IMR-90 (cell line): ENCODE measurements at regions not wholly inside any gene's neighbourhood (a gene's known extent, or its start where the extent isn't known, plus 50 kb on each side); places are given as distances from the start of the nearest gene placed in this dataset.
A peak's percentile ranks its signal among the peaks of the same experiment; 100 is the strongest.

ENCODE experiments used
- ATAC-seq: fragments of 200-7000 bp; cut with Tn5 transposase; 2 replicates; pipeline ENCODE4 v1.9.1; 2020; ENCODE audit warnings: low read depth, mild to moderate bottlenecking, moderate library complexity
- BruUV-seq: library from RNA; stranded (reverse); fragments of 400-500 nt; replicated peaks from 2 replicates; lab custom pipeline; 2021; lab: Mats Ljungman, UMichigan
- CTCF ChIA-PET: fragments of 300-600 bp; formaldehyde crosslinking; extraction: SDS; loops from one replicate; lab custom pipeline; 2021; ENCODE audit warnings: antibody characterized with exemption; lab: Yijun Ruan, JAX
- POLR2A ChIA-PET: fragments of 300-600 bp; sonication (Branson Sonifier 250); formaldehyde crosslinking; loops from one replicate; lab custom pipeline; 2022; ENCODE audit warnings: antibody characterized with exemption; ENCODE audit not compliant: unreplicated experiment; lab: Charles Lee
- DNase-seq: peaks from one replicate; pipeline ENCODE4 v3.0.0; 2013
- H2AFZ ChIP-seq: replicated peaks from 2 replicates; pipeline ENCODE3; 2013; ENCODE audit warnings: low read length, mild to moderate bottlenecking; ENCODE audit not compliant: poor library complexity
- H2AK5ac ChIP-seq: 2 replicates; pipeline ENCODE4 v1.6.1; 2013; ENCODE audit warnings: low read depth, low read length, inconsistent platforms
- H2AK9ac ChIP-seq: replicated peaks from 2 replicates; pipeline ENCODE3; 2013; ENCODE audit warnings: mild to moderate bottlenecking, low read depth, low read length, moderate library complexity; ENCODE audit not compliant: poor library complexity
- H2BK120ac ChIP-seq: 2 replicates; pipeline ENCODE4 v1.6.1; 2013; ENCODE audit warnings: low read depth, low read length, inconsistent platforms
- H2BK15ac ChIP-seq: 3 replicates; pipeline ENCODE4 v1.6.1; 2013; ENCODE audit warnings: low read depth, low read length, inconsistent platforms
- H2BK20ac ChIP-seq: 2 replicates; pipeline ENCODE4 v1.6.1; 2013; ENCODE audit warnings: low read depth, mild to moderate bottlenecking, inconsistent platforms, low read length, moderate library complexity
- H2BK5ac ChIP-seq: 2 replicates; pipeline ENCODE4 v1.6.1; 2013; ENCODE audit warnings: mild to moderate bottlenecking, low read depth, low read length, inconsistent platforms; ENCODE audit not compliant: poor library complexity, severe bottlenecking
- H3K14ac ChIP-seq: replicated peaks from 2 replicates; pipeline ENCODE4 v1.6.1; 2013; ENCODE audit warnings: low read depth, low read length, inconsistent platforms
- H3K18ac ChIP-seq: 2 replicates; pipeline ENCODE4 v1.6.1; 2013; ENCODE audit warnings: low read depth, low read length, control low read depth
- H3K23ac ChIP-seq: 2 replicates; pipeline ENCODE4 v1.6.1; 2013; ENCODE audit warnings: low read depth, low read length, inconsistent platforms
- H3K27ac ChIP-seq: 2 replicates; pipeline ENCODE4 v1.5.1; 2013; ENCODE audit warnings: mild to moderate bottlenecking, control low read depth, low read length; ENCODE audit not compliant: insufficient read depth
- H3K27me3 ChIP-seq: 2 replicates; pipeline ENCODE4 v1.6.1; 2013; ENCODE audit warnings: low read length; ENCODE audit not compliant: control insufficient read depth, insufficient read depth
- H3K36me3 ChIP-seq: 2 replicates; pipeline ENCODE4 v1.6.1; 2013; ENCODE audit warnings: low read length, mixed read lengths; ENCODE audit not compliant: control insufficient read depth, insufficient read depth
- H3K4ac ChIP-seq: 2 replicates; pipeline ENCODE4 v1.6.1; 2013; ENCODE audit warnings: low read depth, low read length, inconsistent platforms
- H3K4me1 ChIP-seq: 2 replicates; pipeline ENCODE4 v1.6.1; 2013; ENCODE audit warnings: low read length, mixed read lengths; ENCODE audit not compliant: control insufficient read depth, insufficient read depth
- H3K4me2 ChIP-seq: 2 replicates; pipeline ENCODE4 v1.6.1; 2013; ENCODE audit warnings: low read depth, mild to moderate bottlenecking, control low read depth, low read length, moderate library complexity
- H3K4me3 ChIP-seq: 2 replicates; pipeline ENCODE4 v1.5.1; 2013; ENCODE audit warnings: low read depth, mild to moderate bottlenecking, control low read depth, low read length, moderate library complexity; ENCODE audit not compliant: insufficient read depth
- H3K56ac ChIP-seq: 2 replicates; pipeline ENCODE4 v1.6.1; 2013; ENCODE audit warnings: low read length, inconsistent platforms; ENCODE audit not compliant: insufficient read depth; ENCODE audit errors: extremely low read depth
- H3K79me1 ChIP-seq, 2 experiments: 2 replicates each; pipeline ENCODE4 v1.6.1; 2013; ENCODE audit warnings: low read length in 2 of 2, inconsistent platforms in 1 of 2, low read depth in 1 of 2
- H3K9ac ChIP-seq: 2 replicates; pipeline ENCODE4 v1.6.1; 2013; ENCODE audit warnings: low read depth, low read length, control low read depth
- H3K9me1 ChIP-seq: 2 replicates; pipeline ENCODE4 v1.6.1; 2013; ENCODE audit warnings: low read length, inconsistent platforms; ENCODE audit not compliant: insufficient read depth
- H3K9me3 ChIP-seq: 2 replicates; pipeline ENCODE4 v1.6.1; 2013; ENCODE audit warnings: low read length; ENCODE audit not compliant: control insufficient read depth, insufficient read depth
- H4K20me1 ChIP-seq: 2 replicates; pipeline ENCODE4 v1.6.1; 2013; ENCODE audit warnings: low read length, inconsistent platforms; ENCODE audit not compliant: insufficient read depth
- H4K5ac ChIP-seq: 2 replicates; pipeline ENCODE4 v1.6.1; 2013; ENCODE audit warnings: mild to moderate bottlenecking, low read depth, low read length, control low read depth
- H4K8ac ChIP-seq, 2 experiments: 2 replicates each; pipeline ENCODE4 v1.6.1; 2013; ENCODE audit warnings: low read depth in 2 of 2, low read length in 2 of 2, control low read depth in 1 of 2, inconsistent platforms in 1 of 2
- H4K91ac ChIP-seq: 2 replicates; pipeline ENCODE4 v1.6.1; 2013; ENCODE audit warnings: low read depth, low read length, inconsistent platforms; ENCODE audit not compliant: insufficient read depth
- CEBPB ChIP-seq: IDR thresholded peaks from 2 replicates; pipeline ENCODE4 v1.6.1; 2012; ENCODE audit warnings: low read depth, low read length, improper control_type of control experiment
- RAD21 ChIP-seq: IDR thresholded peaks from 2 replicates; pipeline ENCODE4 v1.6.1; 2012; ENCODE audit warnings: low read length, improper control_type of control experiment
- dilution Hi-C: fragments of 300-500 bp; cut with HindIII; formaldehyde crosslinking; loops from one replicate; pipeline ENCODE4 v1.14.3; 2018; ENCODE audit warnings: low sequenced_read_pairs; ENCODE audit not compliant: unreplicated experiment
- in situ Hi-C: fragments of 300-500 bp; cut with MboI; formaldehyde crosslinking; loops from 3 replicates; pipeline ENCODE4 v1.14.3; 2019; ENCODE audit warnings: low sequenced_read_pairs, inconsistent platforms, mixed read lengths
- intact Hi-C: fragments of 100-400 bp; cut with micrococcal nuclease; formaldehyde crosslinking; loops from 2 replicates; pipeline ENCODE4 v1.10.0; 2022

GRCh38 chr4:13912966-13913365 is 285.4 kb upstream of the BOD1L1 start:
- no peaks in the 10 kb centered on the region for H3K9me3 ChIP-seq
- CTCF ChIA-PET: no interaction called here
- H2BK5ac ChIP-seq: peak overlapping the region; percentile 41
- H3K9ac ChIP-seq: no peak overlapping the region
- peak overlapping the region; percentile 62 for H2AK5ac ChIP-seq
- H2BK15ac ChIP-seq: peak overlapping the region; percentile 75; the same call in 2 of the 3 replicates
- dilution Hi-C loops: no loop called here
- peak overlapping the region; percentile 84 for H3K14ac ChIP-seq
- no peaks in the 10 kb centered on the region for H3K79me1 ChIP-seq
- no peaks in the 10 kb centered on the region for H3K27me3 ChIP-seq
- H3K4ac ChIP-seq: peak overlapping the region; percentile 87
- peak overlapping the region; percentile 24 for H2AFZ ChIP-seq
- peak; percentile 33; the same call in 1 of the 2 replicates for ATAC-seq
- H3K23ac ChIP-seq: peak overlapping the region; percentile 70
- peak overlapping the region; percentile 82 for H3K18ac ChIP-seq
- H4K5ac ChIP-seq: peak overlapping the region; percentile 9
- peaks cover 11% of the 10 kb centered on the region for H3K4me1 ChIP-seq
- peak overlapping the region; percentile 21; the same call in 1 of the 2 replicates for H3K27ac ChIP-seq
- H4K91ac ChIP-seq: peak overlapping the region; percentile 58
- no peaks in the 10 kb centered on the region for H3K9me1 ChIP-seq
- peak overlapping the region; percentile 96 for H2BK20ac ChIP-seq
- TF ChIP-seq RAD21 (no peak), CEBPB (peak; percentile 90)
- no TSS peak for BruUV-seq
- no peak overlapping the region for H3K4me2 ChIP-seq
- in situ Hi-C loops: loop anchor here (25.0 kb wide), 2 partner anchors 251 to 1424 kb away; no protein-coding TSS in a partner anchor
- no peaks in the 10 kb centered on the region for H4K20me1 ChIP-seq
- POLR2A ChIA-PET: no interaction called here
- intact Hi-C loops: no loop called here
- peak overlapping the region; percentile 52 to 64; a peak in 3 of 4 replicates for H4K8ac ChIP-seq
- H3K56ac ChIP-seq: no peak overlapping the region
- no peaks in the 10 kb centered on the region for H3K36me3 ChIP-seq
- peak overlapping the region; percentile 78 for H2BK120ac ChIP-seq
- peak; percentile 61 for DNase-seq
- no peak overlapping the region for H3K4me3 ChIP-seq
- no peak overlapping the region for H2AK9ac ChIP-seq
